Keratinocyte (primary cell): ENCODE measurements at regions not wholly inside any gene's neighbourhood (a gene's known extent, or its start where the extent isn't known, plus 50 kb on each side); places are given as distances from the start of the nearest gene placed in this dataset.

Experiments
- DNase-seq: peaks from one replicate; pipeline ENCODE4 v3.0.0-alpha.2; 2011; ENCODE audit warnings: low read depth, missing footprints, low spot score
- FAIRE-seq: peaks from 2 replicates; lab custom pipeline; 2011; peaks lifted over from hg19 to GRCh38; lab: Jason Lieb, UNC
- H2AFZ ChIP-seq: 2 replicates; pipeline ENCODE4 v1.6.0; 2012; ENCODE audit warnings: low read length, control low read depth, inconsistent platforms; ENCODE audit not compliant: control insufficient read depth
- H3K27ac ChIP-seq: 2 replicates; pipeline ENCODE4 v1.5.1; 2011; ENCODE audit warnings: low read length; ENCODE audit not compliant: control insufficient read depth, insufficient read depth
- H3K27me3 ChIP-seq: 3 replicates; pipeline ENCODE4 v1.6.0; 2011; ENCODE audit warnings: low read length; ENCODE audit not compliant: control insufficient read depth, insufficient read depth; ENCODE audit errors: extremely low read depth
- H3K36me3 ChIP-seq, 2 experiments: 2 replicates in 1 of 2; 3 replicates in 1 of 2; pipeline ENCODE4 v1.5.1; 2011; ENCODE audit warnings: low read length in 2 of 2, mild to moderate bottlenecking in 1 of 2; ENCODE audit not compliant: control insufficient read depth in 2 of 2, insufficient read depth in 2 of 2; ENCODE audit errors: extremely low read depth in 1 of 2
- H3K4me1 ChIP-seq: 3 replicates; pipeline ENCODE4 v1.5.1; 2011; ENCODE audit warnings: low read length; ENCODE audit not compliant: control insufficient read depth, insufficient read depth; ENCODE audit errors: extremely low read depth
- H3K4me2 ChIP-seq: 3 replicates; pipeline ENCODE4 v1.6.0; 2011; ENCODE audit warnings: low read depth, low read length; ENCODE audit not compliant: control insufficient read depth, insufficient read depth; ENCODE audit errors: extremely low read depth
- H3K4me3 ChIP-seq, 3 experiments: fragments of 200-600 bp in 1 of 3; sonication (generic) in 1 of 3; 2 replicates in 2 of 3; 3 replicates in 1 of 3; pipeline ENCODE4 v1.5.1; 2011 to 2016; ENCODE audit warnings: low read length in 3 of 3, mild to moderate bottlenecking in 3 of 3, control low read depth in 2 of 3, inconsistent platforms in 1 of 3, low read depth in 1 of 3, mixed read lengths in 1 of 3, mixed run types in 1 of 3, moderate library complexity in 1 of 3; ENCODE audit not compliant: control insufficient read depth in 2 of 3, insufficient read depth in 2 of 3; ENCODE audit errors: extremely low read depth in 1 of 3
- H3K79me2 ChIP-seq: 2 replicates; pipeline ENCODE4 v1.6.0; 2012; ENCODE audit warnings: low read length; ENCODE audit not compliant: control insufficient read depth, insufficient read depth
- H3K9ac ChIP-seq: 3 replicates; pipeline ENCODE4 v1.6.0; 2011; ENCODE audit warnings: low read length; ENCODE audit not compliant: control insufficient read depth, insufficient read depth; ENCODE audit errors: extremely low read depth
- H3K9me1 ChIP-seq: 3 replicates; pipeline ENCODE4 v1.6.0; 2011; ENCODE audit warnings: low read length; ENCODE audit not compliant: control insufficient read depth, insufficient read depth; ENCODE audit errors: extremely low read depth
- H3K9me3 ChIP-seq: 2 replicates; pipeline ENCODE4 v1.5.1; 2012; ENCODE audit warnings: low read depth, low read length; ENCODE audit not compliant: control insufficient read depth
- H4K20me1 ChIP-seq: 3 replicates; pipeline ENCODE4 v1.6.0; 2011; ENCODE audit warnings: low read length; ENCODE audit not compliant: control insufficient read depth, insufficient read depth; ENCODE audit errors: extremely low read depth
- EZH2 ChIP-seq: IDR thresholded peaks from one replicate; pipeline ENCODE4 v1.6.1; 2012; ENCODE audit warnings: inconsistent platforms, mild to moderate bottlenecking, low read length, moderate library complexity
- dilution Hi-C: fragments of 300-500 bp; cut with MboI; formaldehyde crosslinking; loops from one replicate; pipeline ENCODE4 v1.7.0; 2020; ENCODE audit warnings: low sequenced_read_pairs; ENCODE audit not compliant: extremely low pct_ligation_motif_present
- TF ChIP-seq, protein P1 (sequence below), 3 experiments: IDR thresholded peaks in 1 of 3; conservative IDR thresholded peaks in 1 of 3; optimal IDR thresholded peaks in 1 of 3; 2 replicates in 2 of 3; 3 replicates in 1 of 3; pipeline versions ENCODE3 to v1.5.1; 2011; ENCODE audit warnings: low read length in 3 of 3, mild to moderate bottlenecking in 3 of 3, moderate library complexity in 2 of 3, control low read depth in 1 of 3, inconsistent platforms in 1 of 3; ENCODE audit not compliant: insufficient read depth in 2 of 3; ENCODE audit errors: extremely low read depth in 1 of 3

DNA sequence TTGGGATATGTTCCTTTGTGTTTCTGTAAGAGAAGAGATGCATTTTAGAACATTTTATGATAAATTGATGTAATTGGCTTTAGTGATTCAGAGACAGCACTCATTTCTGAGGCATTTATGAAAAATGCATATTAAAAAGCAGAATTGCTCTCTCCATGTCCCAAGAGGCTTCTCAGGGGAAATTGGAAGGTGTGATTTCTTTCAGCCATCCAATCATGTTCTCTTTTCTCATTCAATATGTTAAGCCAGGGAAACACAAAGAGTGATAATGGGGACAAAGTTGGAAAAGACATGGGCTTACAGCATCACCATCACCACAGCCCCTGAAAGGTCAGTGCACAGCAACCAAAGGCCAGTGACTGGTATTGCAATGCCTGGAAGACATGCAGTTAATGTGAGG, 129.9 kb upstream of the COL1A2 start:
- dilution Hi-C loops = no loop called here
- Histone ChIP-seq H3K27me3 (no peaks in the 10 kb centered on the region), H3K9ac (no peak overlapping the region), H4K20me1 (no peaks in the 10 kb centered on the region), H3K27ac (no peak overlapping the region), H3K79me2 (no peaks in the 10 kb centered on the region), H3K9me3 (no peaks in the 10 kb centered on the region), H3K4me3 (no peak overlapping the region), H3K4me1 (no peaks in the 10 kb centered on the region), H2AFZ (no peak overlapping the region), H3K9me1 (no peaks in the 10 kb centered on the region), H3K4me2 (no peak overlapping the region), H3K36me3 (no peaks in the 10 kb centered on the region)
- DNase-seq (no peak), FAIRE-seq (no peak)
- TF ChIP-seq EZH2 = no peak
- TF ChIP-seq, protein P1, sequence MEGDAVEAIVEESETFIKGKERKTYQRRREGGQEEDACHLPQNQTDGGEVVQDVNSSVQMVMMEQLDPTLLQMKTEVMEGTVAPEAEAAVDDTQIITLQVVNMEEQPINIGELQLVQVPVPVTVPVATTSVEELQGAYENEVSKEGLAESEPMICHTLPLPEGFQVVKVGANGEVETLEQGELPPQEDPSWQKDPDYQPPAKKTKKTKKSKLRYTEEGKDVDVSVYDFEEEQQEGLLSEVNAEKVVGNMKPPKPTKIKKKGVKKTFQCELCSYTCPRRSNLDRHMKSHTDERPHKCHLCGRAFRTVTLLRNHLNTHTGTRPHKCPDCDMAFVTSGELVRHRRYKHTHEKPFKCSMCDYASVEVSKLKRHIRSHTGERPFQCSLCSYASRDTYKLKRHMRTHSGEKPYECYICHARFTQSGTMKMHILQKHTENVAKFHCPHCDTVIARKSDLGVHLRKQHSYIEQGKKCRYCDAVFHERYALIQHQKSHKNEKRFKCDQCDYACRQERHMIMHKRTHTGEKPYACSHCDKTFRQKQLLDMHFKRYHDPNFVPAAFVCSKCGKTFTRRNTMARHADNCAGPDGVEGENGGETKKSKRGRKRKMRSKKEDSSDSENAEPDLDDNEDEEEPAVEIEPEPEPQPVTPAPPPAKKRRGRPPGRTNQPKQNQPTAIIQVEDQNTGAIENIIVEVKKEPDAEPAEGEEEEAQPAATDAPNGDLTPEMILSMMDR (optimal IDR thresholded peaks at IDR 0.05 in 1 of 3, IDR thresholded peaks at IDR 0.05 in 1 of 3, conservative IDR thresholded peaks at IDR 0.05 in 1 of 3; ENCODE audit: extremely low read depth in 1 of 3, insufficient read depth in 2 of 3, low read length in 3 of 3) = no peak

DNA sequence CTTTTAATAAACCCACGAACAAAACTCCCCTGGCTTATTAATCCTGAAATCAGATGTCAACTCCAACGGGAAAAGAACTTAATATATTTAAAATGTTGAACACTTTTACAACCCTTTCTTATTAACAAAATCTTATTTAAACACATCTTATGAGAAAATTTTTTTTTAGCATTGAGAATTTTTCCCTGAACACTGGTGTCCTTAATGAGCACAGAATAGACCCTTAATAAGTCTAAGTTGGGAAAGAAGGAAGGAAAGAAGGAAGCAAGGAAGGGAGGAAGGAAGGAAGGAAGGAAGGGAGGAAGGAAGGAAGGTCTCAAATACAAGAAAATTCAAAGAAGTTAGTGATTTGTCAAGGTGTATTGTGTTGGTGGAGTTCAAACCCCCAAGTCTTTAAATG, 129.2 kb upstream of the COL1A2 start:
- no peaks in the 10 kb centered on the region for H3K9me1 ChIP-seq
- no peak for TF ChIP-seq EZH2
- TF ChIP-seq, protein P1 (optimal IDR thresholded peaks at IDR 0.05 in 1 of 3, IDR thresholded peaks at IDR 0.05 in 1 of 3, conservative IDR thresholded peaks at IDR 0.05 in 1 of 3; ENCODE audit: extremely low read depth in 1 of 3, insufficient read depth in 2 of 3, low read length in 3 of 3) = no peak
- no peaks in the 10 kb centered on the region for H3K79me2 ChIP-seq
- H4K20me1 ChIP-seq = no peaks in the 10 kb centered on the region
- FAIRE-seq (no peak), DNase-seq (no peak)
- no peak overlapping the region for H3K27ac ChIP-seq
- no peak overlapping the region for H3K4me3 ChIP-seq
- H3K9ac ChIP-seq = no peak overlapping the region
- no peaks in the 10 kb centered on the region for H3K36me3 ChIP-seq
- no peak overlapping the region for H2AFZ ChIP-seq
- H3K4me1 ChIP-seq = no peaks in the 10 kb centered on the region
- dilution Hi-C loops = no loop called here
- no peaks in the 10 kb centered on the region for H3K9me3 ChIP-seq
- no peak overlapping the region for H3K4me2 ChIP-seq
- H3K27me3 ChIP-seq = no peaks in the 10 kb centered on the region
